Activated naive CD8-positive, alpha-beta T cell treated with anti-CD3 and anti-CD28 coated beads, Interleukin-2, amount 50 U/mL, for 24 hours (primary cell): ENCODE measurements at regions not wholly inside any gene's neighbourhood (a gene's known extent, or its start where the extent isn't known, plus 50 kb on each side); places are given as distances from the start of the nearest gene placed in this dataset.

ENCODE experiments used
- ATAC-seq: fragments of 150-1000 bp; cut with Tn5 transposase; one replicate; pipeline ENCODE4 v1.10.0; 2021
- DNase-seq: peaks from one replicate; pipeline ENCODE4 v3.0.0; 2021
- H3K27ac Mint-ChIP-seq: one replicate; pipeline ENCODE4 v1.8.0; 2021; ENCODE audit warnings: mild to moderate bottlenecking, mixed read lengths
- H3K27me3 Mint-ChIP-seq: one replicate; pipeline ENCODE4 v1.8.0; 2021; ENCODE audit warnings: mixed read lengths
- H3K36me3 Mint-ChIP-seq: one replicate; pipeline ENCODE4 v1.8.0; 2021; ENCODE audit warnings: low read depth, mixed read lengths
- H3K4me1 Mint-ChIP-seq: one replicate; pipeline ENCODE4 v1.8.0; 2021; ENCODE audit warnings: mixed read lengths
- H3K4me3 Mint-ChIP-seq: one replicate; pipeline ENCODE4 v1.8.0; 2021; ENCODE audit warnings: mild to moderate bottlenecking, moderate library complexity, mixed read lengths
- H3K9me3 Mint-ChIP-seq: one replicate; pipeline ENCODE4 v1.8.0; 2021; ENCODE audit warnings: mixed read lengths

GRCh38 chr9:81473206-81473605 lies 216.1 kb downstream of the TLE1 start:
- Mint-ChIP-seq H3K4me3 (no peak overlapping the region), H3K27ac (no peak overlapping the region), H3K9me3 (peaks cover 3% of the 10 kb centered on the region), H3K4me1 (no peaks in the 10 kb centered on the region), H3K36me3 (no peaks in the 10 kb centered on the region), H3K27me3 (no peaks in the 10 kb centered on the region)
- ATAC-seq (no peak), DNase-seq (no peak)

GRCh38 chr9:81472701-81473100 lies 216.6 kb downstream of the TLE1 start:
- H3K9me3 Mint-ChIP-seq: peaks cover 3% of the 10 kb centered on the region
- no peak overlapping the region for H3K27ac Mint-ChIP-seq
- no peak for ATAC-seq
- DNase-seq: no peak
- no peak overlapping the region for H3K4me3 Mint-ChIP-seq
- no peaks in the 10 kb centered on the region for H3K36me3 Mint-ChIP-seq
- no peaks in the 10 kb centered on the region for H3K4me1 Mint-ChIP-seq
- no peaks in the 10 kb centered on the region for H3K27me3 Mint-ChIP-seq

- Mint-ChIP-seq H3K4me3 (no peak overlapping the region), H3K36me3 (no peaks in the 10 kb centered on the region), H3K4me1 (no peaks in the 10 kb centered on the region), H3K27ac (no peak overlapping the region), H3K27me3 (no peaks in the 10 kb centered on the region), H3K9me3 (peaks cover 3% of the 10 kb centered on the region)
- DNase-seq (no peak), ATAC-seq (no peak)
Measured at GRCh38 chr9:81470864-81471263, 218.5 kb downstream of the TLE1 start.

GRCh38 chr9:81468084-81468595 lies 221.2 kb downstream of the TLE1 start:
- Mint-ChIP-seq H3K4me3 (no peak overlapping the region), H3K27me3 (no peaks in the 10 kb centered on the region), H3K27ac (no peak overlapping the region), H3K4me1 (no peaks in the 10 kb centered on the region), H3K36me3 (no peaks in the 10 kb centered on the region), H3K9me3 (no peaks in the 10 kb centered on the region)
- DNase-seq: no peak
- ATAC-seq: no peak

GRCh38 chr9:81466981-81467380 lies 222.4 kb downstream of the TLE1 start:
- ATAC-seq: no peak
- H3K36me3 Mint-ChIP-seq: no peaks in the 10 kb centered on the region
- no peak for DNase-seq
- no peaks in the 10 kb centered on the region for H3K4me1 Mint-ChIP-seq
- no peak overlapping the region for H3K4me3 Mint-ChIP-seq
- no peak overlapping the region for H3K27ac Mint-ChIP-seq
- no peaks in the 10 kb centered on the region for H3K9me3 Mint-ChIP-seq
- H3K27me3 Mint-ChIP-seq: no peaks in the 10 kb centered on the region

GRCh38 chr9:81465468-81466011 lies 223.8 kb downstream of the TLE1 start:
- Mint-ChIP-seq H3K4me3 (no peak overlapping the region), H3K4me1 (no peaks in the 10 kb centered on the region), H3K27ac (no peak overlapping the region), H3K9me3 (no peaks in the 10 kb centered on the region), H3K27me3 (no peaks in the 10 kb centered on the region), H3K36me3 (no peaks in the 10 kb centered on the region)
- DNase-seq: no peak
- no peak for ATAC-seq

- H3K36me3 Mint-ChIP-seq: no peaks in the 10 kb centered on the region
- ATAC-seq (no peak), DNase-seq (no peak)
- no peaks in the 10 kb centered on the region for H3K4me1 Mint-ChIP-seq
- no peak overlapping the region for H3K4me3 Mint-ChIP-seq
- peaks cover 5% of the 10 kb centered on the region for H3K9me3 Mint-ChIP-seq
- H3K27ac Mint-ChIP-seq: no peak overlapping the region
- H3K27me3 Mint-ChIP-seq: no peaks in the 10 kb centered on the region
Measured at GRCh38 chr9:81462801-81463200, 226.5 kb downstream of the TLE1 start.

- Mint-ChIP-seq H3K4me1 (no peaks in the 10 kb centered on the region), H3K36me3 (no peaks in the 10 kb centered on the region), H3K4me3 (no peak overlapping the region), H3K27me3 (no peaks in the 10 kb centered on the region), H3K9me3 (peaks cover 5% of the 10 kb centered on the region), H3K27ac (no peak overlapping the region)
- no peak for ATAC-seq
- no peak for DNase-seq
Measured at GRCh38 chr9:81461196-81461595, 228.2 kb downstream of the TLE1 start.

- ATAC-seq (no peak), DNase-seq (no peak)
- Mint-ChIP-seq H3K4me3 (no peak overlapping the region), H3K27ac (no peak overlapping the region), H3K9me3 (peaks cover 5% of the 10 kb centered on the region), H3K36me3 (no peaks in the 10 kb centered on the region), H3K27me3 (no peaks in the 10 kb centered on the region), H3K4me1 (no peaks in the 10 kb centered on the region)
Measured at GRCh38 chr9:81460693-81461092, 228.7 kb downstream of the TLE1 start.

GRCh38 chr9:81459591-81459990 lies 229.8 kb downstream of the TLE1 start:
- ATAC-seq (no peak), DNase-seq (no peak)
- Mint-ChIP-seq H3K9me3 (peaks cover 5% of the 10 kb centered on the region), H3K36me3 (no peaks in the 10 kb centered on the region), H3K4me3 (no peak overlapping the region), H3K27ac (no peak overlapping the region), H3K27me3 (no peaks in the 10 kb centered on the region), H3K4me1 (no peaks in the 10 kb centered on the region)

- Mint-ChIP-seq H3K9me3 (peaks cover 5% of the 10 kb centered on the region), H3K36me3 (no peaks in the 10 kb centered on the region)
Measured at GRCh38 chr9:81456431-81457006, 232.8 kb downstream of the TLE1 start.

GRCh38 chr9:81455462-81456219 lies 233.7 kb downstream of the TLE1 start:
- Mint-ChIP-seq H3K4me3 (no peak overlapping the region), H3K9me3 (peaks cover 5% of the 10 kb centered on the region), H3K27ac (no peak overlapping the region), H3K27me3 (no peaks in the 10 kb centered on the region), H3K4me1 (no peaks in the 10 kb centered on the region), H3K36me3 (no peaks in the 10 kb centered on the region)
- DNase-seq (no peak), ATAC-seq (no peak)

More at GRCh38 chr9:81456431-81457006, 232.8 kb downstream of the TLE1 start:
- DNase-seq (no peak), ATAC-seq (no peak)
- Mint-ChIP-seq H3K27me3 (no peaks in the 10 kb centered on the region), H3K4me1 (no peaks in the 10 kb centered on the region), H3K4me3 (no peak overlapping the region), H3K27ac (no peak overlapping the region)

GRCh38 chr9:81445331-81445921 lies 243.9 kb downstream of the TLE1 start:
- no peak for DNase-seq
- H3K9me3 Mint-ChIP-seq: peaks cover 32% of the 10 kb centered on the region
- H3K27me3 Mint-ChIP-seq: no peaks in the 10 kb centered on the region
- no peaks in the 10 kb centered on the region for H3K36me3 Mint-ChIP-seq
- no peak overlapping the region for H3K27ac Mint-ChIP-seq
- H3K4me1 Mint-ChIP-seq: no peaks in the 10 kb centered on the region
- H3K4me3 Mint-ChIP-seq: no peak overlapping the region
- no peak for ATAC-seq

GRCh38 chr9:81431641-81432040 lies 257.7 kb downstream of the TLE1 start:
- Mint-ChIP-seq H3K36me3 (no peaks in the 10 kb centered on the region), H3K27ac (no peak overlapping the region), H3K9me3 (peaks cover 25% of the 10 kb centered on the region), H3K4me3 (no peak overlapping the region), H3K27me3 (no peaks in the 10 kb centered on the region), H3K4me1 (no peaks in the 10 kb centered on the region)
- ATAC-seq (no peak), DNase-seq (no peak)

- H3K27ac Mint-ChIP-seq: no peak overlapping the region
- ATAC-seq (no peak), DNase-seq (no peak)
- H3K4me1 Mint-ChIP-seq: no peaks in the 10 kb centered on the region
- H3K9me3 Mint-ChIP-seq: peaks cover 29% of the 10 kb centered on the region
- H3K4me3 Mint-ChIP-seq: no peak overlapping the region
- H3K36me3 Mint-ChIP-seq: no peaks in the 10 kb centered on the region
- H3K27me3 Mint-ChIP-seq: no peaks in the 10 kb centered on the region
Measured at GRCh38 chr9:81430727-81431126, 258.6 kb downstream of the TLE1 start.
